NB4 (cell line): ENCODE measurements at regions not wholly inside any gene's neighbourhood (a gene's known extent, or its start where the extent isn't known, plus 50 kb on each side); places are given as distances from the start of the nearest gene placed in this dataset.

Experiments
- DNase-seq: peaks from one replicate; pipeline ENCODE4 v3.0.0; 2010; ENCODE audit warnings: low read depth
- H3K4me3 ChIP-seq: one replicate; pipeline ENCODE4 v1.5.1; 2011; ENCODE audit warnings: mild to moderate bottlenecking, low read depth, low read length, moderate library complexity
- MYC ChIP-seq: IDR thresholded peaks from 2 replicates; pipeline ENCODE4 v1.6.1; 2011; ENCODE audit warnings: low read depth, low read length
- POLR2A ChIP-seq: IDR thresholded peaks from 2 replicates; pipeline ENCODE4 v1.6.1; 2011; ENCODE audit warnings: mild to moderate bottlenecking; ENCODE audit not compliant: insufficient read length; ENCODE audit errors: extremely low read depth
- TF ChIP-seq, protein P1 (sequence below): IDR thresholded peaks from one replicate; pipeline ENCODE4 v1.5.1; 2012; ENCODE audit warnings: low read depth, low read length
- TF ChIP-seq, protein P2 (sequence below): IDR thresholded peaks from 2 replicates; pipeline ENCODE4 v1.6.1; 2011; ENCODE audit warnings: low read depth, low read length

DNA sequence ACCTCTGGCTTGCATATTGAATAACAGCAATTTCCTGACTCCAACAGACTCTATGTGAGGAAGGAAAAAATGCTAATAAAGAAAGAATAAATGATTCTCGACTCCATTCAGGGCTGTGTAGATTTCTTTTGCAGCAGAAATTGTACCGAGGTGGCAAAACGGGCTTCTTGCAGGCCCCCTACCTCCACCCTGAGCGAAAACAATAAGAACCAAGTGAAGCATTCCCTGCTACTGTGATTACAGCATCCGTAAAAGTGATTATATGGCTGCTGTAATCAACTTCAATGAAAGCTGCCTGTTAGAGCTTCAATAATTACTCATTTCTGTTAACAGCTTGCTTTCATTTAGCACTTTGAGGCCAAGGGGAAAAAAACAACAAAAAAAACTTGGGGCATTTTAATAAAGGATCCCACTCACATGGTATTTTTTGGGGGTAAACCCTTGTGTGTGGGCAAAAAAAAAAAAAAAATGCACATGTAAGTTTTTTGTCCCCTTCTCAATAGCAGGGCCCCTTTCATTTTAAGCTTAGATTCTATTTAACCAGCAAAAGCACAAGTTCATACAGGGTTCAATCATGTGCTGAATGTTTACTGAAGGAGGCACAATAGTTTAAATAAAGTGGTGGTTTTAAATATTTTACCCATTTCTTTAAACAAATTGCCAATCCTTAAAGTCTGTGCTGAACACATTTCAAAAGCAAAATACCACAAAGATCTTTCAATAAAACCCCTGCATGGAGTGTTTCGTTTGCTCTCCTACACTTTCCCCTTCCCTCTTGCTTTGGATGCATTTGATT lies 271.6 kb downstream of the LMO4 start:
- H3K4me3 ChIP-seq = no peak overlapping the region
- no peak for TF ChIP-seq MYC
- TF ChIP-seq POLR2A = no peak
- TF ChIP-seq, protein P1, sequence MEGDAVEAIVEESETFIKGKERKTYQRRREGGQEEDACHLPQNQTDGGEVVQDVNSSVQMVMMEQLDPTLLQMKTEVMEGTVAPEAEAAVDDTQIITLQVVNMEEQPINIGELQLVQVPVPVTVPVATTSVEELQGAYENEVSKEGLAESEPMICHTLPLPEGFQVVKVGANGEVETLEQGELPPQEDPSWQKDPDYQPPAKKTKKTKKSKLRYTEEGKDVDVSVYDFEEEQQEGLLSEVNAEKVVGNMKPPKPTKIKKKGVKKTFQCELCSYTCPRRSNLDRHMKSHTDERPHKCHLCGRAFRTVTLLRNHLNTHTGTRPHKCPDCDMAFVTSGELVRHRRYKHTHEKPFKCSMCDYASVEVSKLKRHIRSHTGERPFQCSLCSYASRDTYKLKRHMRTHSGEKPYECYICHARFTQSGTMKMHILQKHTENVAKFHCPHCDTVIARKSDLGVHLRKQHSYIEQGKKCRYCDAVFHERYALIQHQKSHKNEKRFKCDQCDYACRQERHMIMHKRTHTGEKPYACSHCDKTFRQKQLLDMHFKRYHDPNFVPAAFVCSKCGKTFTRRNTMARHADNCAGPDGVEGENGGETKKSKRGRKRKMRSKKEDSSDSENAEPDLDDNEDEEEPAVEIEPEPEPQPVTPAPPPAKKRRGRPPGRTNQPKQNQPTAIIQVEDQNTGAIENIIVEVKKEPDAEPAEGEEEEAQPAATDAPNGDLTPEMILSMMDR = no peak
- TF ChIP-seq, protein P2, sequence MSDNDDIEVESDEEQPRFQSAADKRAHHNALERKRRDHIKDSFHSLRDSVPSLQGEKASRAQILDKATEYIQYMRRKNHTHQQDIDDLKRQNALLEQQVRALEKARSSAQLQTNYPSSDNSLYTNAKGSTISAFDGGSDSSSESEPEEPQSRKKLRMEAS = no peak
- no peak for DNase-seq

DNA sequence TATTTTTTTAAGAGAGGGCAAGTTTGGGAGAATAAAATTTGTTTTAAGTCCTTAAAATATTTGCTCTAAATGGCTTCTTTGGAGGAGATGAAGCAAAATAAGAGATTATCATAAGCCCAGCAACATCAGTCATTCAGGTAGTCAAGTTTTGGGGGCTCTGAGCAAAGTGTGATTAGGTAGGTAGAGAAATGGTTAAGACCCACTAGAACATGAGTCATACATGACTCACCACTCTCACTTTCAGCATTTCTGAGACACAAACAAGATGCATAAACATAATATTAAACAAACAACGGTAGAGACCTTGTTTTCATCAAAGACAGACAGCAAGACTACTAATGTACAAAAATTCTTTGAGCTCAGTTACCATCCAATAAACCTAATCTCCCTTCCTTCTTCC lies 272.2 kb downstream of the LMO4 start:
- no peak for TF ChIP-seq POLR2A
- TF ChIP-seq, protein P2 = no peak
- TF ChIP-seq, protein P1 = no peak
- no peak for TF ChIP-seq MYC
- H3K4me3 ChIP-seq = no peak overlapping the region
- DNase-seq = no peak

DNA sequence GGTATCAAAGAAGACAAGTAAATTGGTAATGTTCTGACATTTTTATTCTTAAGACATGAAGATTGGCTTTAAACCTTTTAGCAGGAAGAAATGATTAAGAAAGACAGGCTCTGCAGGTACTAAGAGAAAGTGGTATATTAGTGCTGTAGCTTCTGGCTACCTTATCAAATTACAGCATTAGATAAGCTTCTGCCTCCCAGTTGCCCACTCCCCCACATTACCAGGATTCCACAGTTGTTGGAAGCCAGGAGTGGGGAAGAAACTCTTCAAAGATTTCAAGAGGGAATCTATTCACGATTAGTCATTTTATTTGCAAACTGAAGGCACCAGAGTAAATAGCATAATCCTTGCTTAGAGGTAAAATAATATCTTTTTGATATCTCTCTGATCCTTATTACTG lies 274.9 kb downstream of the LMO4 start:
- H3K4me3 ChIP-seq = no peak overlapping the region
- TF ChIP-seq, protein P1 = no peak
- TF ChIP-seq POLR2A (no peak), MYC (no peak)
- TF ChIP-seq, protein P2 = no peak
- DNase-seq = no peak

DNA sequence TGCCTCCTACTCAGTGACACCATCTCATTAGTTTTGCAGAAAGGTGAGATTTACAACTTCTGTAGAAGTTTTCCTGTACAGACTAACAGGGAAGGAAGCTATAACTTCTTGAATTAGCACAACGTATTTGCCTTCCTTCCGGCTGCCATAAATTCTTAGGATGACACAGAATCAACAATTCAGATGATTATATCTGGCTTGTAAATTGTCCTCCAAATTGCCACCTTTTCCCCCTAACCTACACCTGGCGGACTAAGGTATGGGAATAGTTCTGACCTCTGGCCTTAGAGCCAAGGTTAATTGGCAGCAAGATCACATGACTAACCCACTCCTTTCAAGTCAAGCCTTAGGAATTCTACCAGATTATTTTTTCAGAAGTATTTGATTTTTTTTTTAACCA lies 284.3 kb downstream of the LMO4 start:
- DNase-seq = no peak
- TF ChIP-seq, protein P1 = no peak
- TF ChIP-seq MYC (no peak), POLR2A (no peak)
- TF ChIP-seq, protein P2 = no peak
- no peak overlapping the region for H3K4me3 ChIP-seq

DNA sequence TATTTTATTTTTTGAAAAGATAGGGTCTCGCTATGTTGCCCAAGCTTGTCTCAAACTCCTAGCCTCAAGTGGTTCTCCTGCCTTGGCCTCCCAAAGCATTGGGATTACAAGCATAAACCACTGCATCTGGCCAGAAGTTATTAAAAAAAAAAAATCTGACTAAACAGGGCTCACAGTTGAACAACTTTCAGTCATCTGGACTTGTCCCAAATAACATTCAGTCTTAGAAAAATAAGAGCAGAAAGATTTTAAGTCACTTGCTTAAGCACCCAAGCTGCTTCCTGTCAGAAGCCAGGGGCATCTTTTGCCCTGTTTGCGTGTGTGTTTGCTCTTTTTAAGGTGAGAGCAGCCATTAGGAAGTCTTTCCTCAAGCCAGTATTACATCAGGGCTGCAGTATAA lies 286.8 kb downstream of the LMO4 start:
- no peak overlapping the region for H3K4me3 ChIP-seq
- TF ChIP-seq POLR2A (no peak), MYC (no peak)
- TF ChIP-seq, protein P2 = no peak
- DNase-seq = no peak

DNA sequence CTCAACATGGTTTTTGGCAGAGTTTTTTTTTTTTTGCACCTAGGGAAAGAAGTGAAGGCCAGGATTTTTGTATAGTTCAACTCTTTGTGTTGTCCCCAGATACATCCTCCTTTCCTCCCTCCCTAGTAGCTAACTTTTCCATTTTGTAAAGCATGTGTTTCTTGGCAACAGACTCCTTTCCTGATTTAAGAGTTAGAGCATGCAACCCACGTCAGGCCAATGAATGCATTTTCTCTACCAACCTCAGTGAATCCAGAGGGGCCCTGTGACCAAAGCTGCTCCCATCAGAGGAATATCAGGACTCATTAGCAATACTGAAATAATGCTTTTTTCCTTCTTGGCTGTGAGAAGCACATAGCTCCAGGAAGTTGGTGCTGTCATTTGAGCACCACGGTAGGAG lies 287.2 kb downstream of the LMO4 start:
- DNase-seq = no peak
- TF ChIP-seq, protein P1 = no peak
- TF ChIP-seq, protein P2 = no peak
- TF ChIP-seq MYC = no peak
- no peak for TF ChIP-seq POLR2A
- no peak overlapping the region for H3K4me3 ChIP-seq
